ENCODE measurements at regions not wholly inside any gene's neighbourhood (a gene's known extent, or its start where the extent isn't known, plus 50 kb on each side); places are given as distances from the start of the nearest gene placed in this dataset.

DNA sequence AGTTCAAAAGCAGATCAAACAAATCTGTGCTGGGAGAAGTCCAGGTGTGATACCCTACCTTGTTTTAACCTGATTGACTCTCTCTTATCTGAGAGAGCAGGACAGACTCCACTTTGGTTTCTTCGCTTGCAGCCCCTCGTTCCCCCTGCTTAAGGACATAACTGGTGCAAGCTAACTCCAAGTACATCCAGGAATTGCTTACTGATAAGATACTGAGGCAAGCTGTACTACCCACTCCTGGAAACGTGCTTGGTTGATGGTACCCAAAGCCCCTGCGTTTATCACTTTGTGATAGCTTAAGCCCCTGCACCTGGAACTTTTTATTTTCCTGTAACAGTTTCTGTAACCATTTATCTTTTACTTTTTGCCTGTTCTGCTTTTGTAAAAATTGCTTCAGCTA is 157.0 kb upstream of the OLIG3 start:
- DNase-seq: no peak
- TF ChIP-seq, protein P1, sequence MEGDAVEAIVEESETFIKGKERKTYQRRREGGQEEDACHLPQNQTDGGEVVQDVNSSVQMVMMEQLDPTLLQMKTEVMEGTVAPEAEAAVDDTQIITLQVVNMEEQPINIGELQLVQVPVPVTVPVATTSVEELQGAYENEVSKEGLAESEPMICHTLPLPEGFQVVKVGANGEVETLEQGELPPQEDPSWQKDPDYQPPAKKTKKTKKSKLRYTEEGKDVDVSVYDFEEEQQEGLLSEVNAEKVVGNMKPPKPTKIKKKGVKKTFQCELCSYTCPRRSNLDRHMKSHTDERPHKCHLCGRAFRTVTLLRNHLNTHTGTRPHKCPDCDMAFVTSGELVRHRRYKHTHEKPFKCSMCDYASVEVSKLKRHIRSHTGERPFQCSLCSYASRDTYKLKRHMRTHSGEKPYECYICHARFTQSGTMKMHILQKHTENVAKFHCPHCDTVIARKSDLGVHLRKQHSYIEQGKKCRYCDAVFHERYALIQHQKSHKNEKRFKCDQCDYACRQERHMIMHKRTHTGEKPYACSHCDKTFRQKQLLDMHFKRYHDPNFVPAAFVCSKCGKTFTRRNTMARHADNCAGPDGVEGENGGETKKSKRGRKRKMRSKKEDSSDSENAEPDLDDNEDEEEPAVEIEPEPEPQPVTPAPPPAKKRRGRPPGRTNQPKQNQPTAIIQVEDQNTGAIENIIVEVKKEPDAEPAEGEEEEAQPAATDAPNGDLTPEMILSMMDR (IDR thresholded peaks at IDR 0.05 in 4 of 5, conservative IDR thresholded peaks at IDR 0.05 in 1 of 5): no peak
- TF ChIP-seq POLR2A (IDR thresholded peaks at IDR 0.05): no peak

DNA sequence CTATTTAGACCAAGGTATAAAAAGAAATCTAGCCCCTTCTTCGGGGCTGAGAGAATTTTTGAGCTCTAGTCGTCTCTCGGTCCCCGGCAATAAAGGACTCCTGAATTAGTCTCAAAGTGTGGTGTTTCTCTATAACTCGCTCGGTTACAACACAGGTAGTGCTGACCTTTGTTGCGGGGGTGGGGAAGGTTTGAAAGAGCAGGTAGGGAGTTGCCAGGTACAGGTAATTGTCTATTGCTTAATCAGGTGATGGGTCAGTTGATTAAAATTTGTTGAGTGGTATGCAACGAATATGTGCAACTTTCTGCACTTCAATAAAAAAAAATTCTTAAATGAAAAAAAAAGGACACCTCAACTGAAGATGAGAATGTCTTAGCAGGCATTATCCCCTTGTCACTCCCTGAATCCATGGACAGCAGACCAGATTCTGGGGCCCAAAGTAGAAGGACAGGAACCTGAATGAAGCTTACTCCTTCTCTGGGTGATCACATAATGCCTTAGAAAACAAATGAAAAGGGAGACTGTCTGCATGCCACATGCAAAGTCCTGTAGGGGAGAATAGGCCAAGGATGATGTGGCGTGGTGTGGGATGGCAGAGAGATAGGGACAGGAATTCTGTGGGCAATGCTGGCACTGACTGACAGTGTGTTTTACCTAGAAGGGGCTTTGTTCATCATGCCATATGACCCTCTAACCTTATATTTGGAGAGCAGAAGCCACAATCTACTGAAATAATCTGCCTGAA is 157.6 kb upstream of the OLIG3 start:
- Histone ChIP-seq H3K27me3 (no peaks in the 10 kb centered on the region), H3K4me3 (no peak overlapping the region), H3K9me3 (peaks cover 0 to 29% (median 11%) of the 10 kb centered on the region in 3 donors), H3K36me3 (no peaks in the 10 kb centered on the region), H3K4me1 (peaks cover 0 to 9% of the 10 kb centered on the region in 2 donors), H3K27ac (no peak overlapping the region)
- TF ChIP-seq, protein P1 (IDR thresholded peaks at IDR 0.05 in 4 of 5, conservative IDR thresholded peaks at IDR 0.05 in 1 of 5): no peak
- TF ChIP-seq POLR2A (IDR thresholded peaks at IDR 0.05): no peak
- DNase-seq (no peak), ATAC-seq (no peak)
- intact Hi-C loops (cut with DNase I; ENCODE audit: low total_unique reads) (no loop called here), in situ Hi-C loops (cut with MboI; ENCODE audit: low sequenced_read_pairs in 4 of 4) (no loop called here)

More for the DNA sequence above, 157.0 kb upstream of the OLIG3 start:
- Histone ChIP-seq H3K9me3 (peaks cover 0 to 29% (median 11%) of the 10 kb centered on the region in 3 donors), H3K4me1 (peaks cover 0 to 9% of the 10 kb centered on the region in 2 donors), H3K36me3 (no peaks in the 10 kb centered on the region), H3K27me3 (no peaks in the 10 kb centered on the region), H3K27ac (no peak overlapping the region), H3K4me3 (no peak overlapping the region)
- intact Hi-C loops (cut with DNase I; ENCODE audit: low total_unique reads) (no loop called here), in situ Hi-C loops (cut with MboI; ENCODE audit: low sequenced_read_pairs in 4 of 4) (no loop called here)
- ATAC-seq: no peak

DNA sequence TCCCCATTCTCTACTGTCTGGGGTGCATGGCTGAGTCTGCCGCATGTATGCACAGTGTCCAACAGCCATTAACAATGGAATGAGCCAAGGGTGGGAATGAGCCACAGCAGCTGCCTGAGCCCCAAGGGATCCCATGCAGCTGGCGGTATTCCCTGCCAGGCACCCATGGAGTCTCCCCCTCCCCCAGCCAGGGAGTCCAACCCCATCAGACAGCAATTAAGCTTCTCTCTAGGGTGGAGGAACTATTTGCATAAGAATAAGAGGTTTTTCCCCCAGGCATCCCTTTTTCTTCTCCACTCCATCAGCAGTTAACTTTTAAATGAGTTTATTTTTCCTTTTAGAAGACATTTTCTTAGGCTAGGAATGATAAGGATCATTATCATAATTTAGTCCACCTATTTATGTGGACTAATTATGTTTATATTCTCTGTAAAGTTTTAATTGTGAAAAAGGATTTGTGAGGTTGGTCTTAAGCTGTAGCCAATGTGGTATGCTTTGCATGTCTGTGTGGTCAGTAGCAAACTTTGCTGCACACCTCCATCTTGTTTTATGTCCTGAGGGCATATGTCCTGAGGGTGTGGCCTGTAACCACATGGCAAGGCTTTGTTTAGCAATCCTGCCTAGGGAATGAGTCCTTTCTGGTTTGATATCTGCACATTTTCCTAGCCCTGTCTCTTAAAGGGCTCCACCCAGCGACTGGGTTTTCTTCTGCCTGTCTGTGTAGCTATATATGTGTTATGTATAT is 158.9 kb upstream of the OLIG3 start:
- no peak overlapping the region for H3K27ac ChIP-seq
- H3K9me3 ChIP-seq: peaks cover 0 to 29% (median 11%) of the 10 kb centered on the region in 3 donors
- DNase-seq: no peak
- no peaks in the 10 kb centered on the region for H3K36me3 ChIP-seq
- ATAC-seq: no peak
- in situ Hi-C loops (cut with MboI; ENCODE audit: low sequenced_read_pairs in 4 of 4) (no loop called here), intact Hi-C loops (cut with DNase I; ENCODE audit: low total_unique reads) (no loop called here)
- H3K4me3 ChIP-seq: no peak overlapping the region
- no peaks in the 10 kb centered on the region for H3K27me3 ChIP-seq
- TF ChIP-seq POLR2A (IDR thresholded peaks at IDR 0.05): no peak
- TF ChIP-seq, protein P1 (IDR thresholded peaks at IDR 0.05 in 4 of 5, conservative IDR thresholded peaks at IDR 0.05 in 1 of 5): no peak
- H3K4me1 ChIP-seq: peaks cover 0 to 9% of the 10 kb centered on the region in 2 donors

DNA sequence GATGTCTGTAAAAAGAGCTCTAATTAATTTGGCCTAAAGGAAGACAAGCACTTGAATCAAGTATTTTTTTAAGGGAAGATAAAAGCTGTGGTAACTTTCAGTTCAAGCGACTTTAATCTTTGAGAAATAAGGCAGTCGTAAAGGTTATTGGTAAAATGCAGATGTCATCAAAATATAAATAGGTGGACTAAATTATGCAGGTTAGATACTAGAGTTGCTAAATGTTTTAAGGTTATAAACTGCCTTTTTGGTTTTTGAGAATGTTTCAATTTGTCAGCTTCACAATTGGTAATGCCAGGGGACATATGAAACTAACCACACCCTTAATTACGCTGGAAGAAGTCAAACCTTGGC is 159.5 kb upstream of the OLIG3 start:
- Histone ChIP-seq H3K27me3 (no peaks in the 10 kb centered on the region), H3K4me3 (no peak overlapping the region), H3K4me1 (peaks cover 0 to 9% of the 10 kb centered on the region in 2 donors), H3K36me3 (no peaks in the 10 kb centered on the region), H3K27ac (no peak overlapping the region), H3K9me3 (peaks cover 0 to 29% (median 11%) of the 10 kb centered on the region in 3 donors)
- in situ Hi-C loops (cut with MboI; ENCODE audit: low sequenced_read_pairs in 4 of 4): no loop called here
- no peak for ATAC-seq
- no peak for TF ChIP-seq POLR2A (IDR thresholded peaks at IDR 0.05)
- TF ChIP-seq, protein P1 (IDR thresholded peaks at IDR 0.05 in 4 of 5, conservative IDR thresholded peaks at IDR 0.05 in 1 of 5): no peak
- intact Hi-C loops (cut with DNase I; ENCODE audit: low total_unique reads): no loop called here
- no peak for DNase-seq
